ENCODE measurements at regions not wholly inside any gene's neighbourhood (a gene's known extent, or its start where the extent isn't known, plus 50 kb on each side); places are given as distances from the start of the nearest gene placed in this dataset.

GRCh38 chr14:78071016-78071549 is 99.1 kb upstream of the NRXN3 start:
- TF ChIP-seq, protein P1, sequence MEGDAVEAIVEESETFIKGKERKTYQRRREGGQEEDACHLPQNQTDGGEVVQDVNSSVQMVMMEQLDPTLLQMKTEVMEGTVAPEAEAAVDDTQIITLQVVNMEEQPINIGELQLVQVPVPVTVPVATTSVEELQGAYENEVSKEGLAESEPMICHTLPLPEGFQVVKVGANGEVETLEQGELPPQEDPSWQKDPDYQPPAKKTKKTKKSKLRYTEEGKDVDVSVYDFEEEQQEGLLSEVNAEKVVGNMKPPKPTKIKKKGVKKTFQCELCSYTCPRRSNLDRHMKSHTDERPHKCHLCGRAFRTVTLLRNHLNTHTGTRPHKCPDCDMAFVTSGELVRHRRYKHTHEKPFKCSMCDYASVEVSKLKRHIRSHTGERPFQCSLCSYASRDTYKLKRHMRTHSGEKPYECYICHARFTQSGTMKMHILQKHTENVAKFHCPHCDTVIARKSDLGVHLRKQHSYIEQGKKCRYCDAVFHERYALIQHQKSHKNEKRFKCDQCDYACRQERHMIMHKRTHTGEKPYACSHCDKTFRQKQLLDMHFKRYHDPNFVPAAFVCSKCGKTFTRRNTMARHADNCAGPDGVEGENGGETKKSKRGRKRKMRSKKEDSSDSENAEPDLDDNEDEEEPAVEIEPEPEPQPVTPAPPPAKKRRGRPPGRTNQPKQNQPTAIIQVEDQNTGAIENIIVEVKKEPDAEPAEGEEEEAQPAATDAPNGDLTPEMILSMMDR (conservative IDR thresholded peaks at IDR 0.05) = no peak
- no peak for TF ChIP-seq ZFX (IDR thresholded peaks at IDR 0.05)
